GM18868 (cell line): ENCODE measurements at regions not wholly inside any gene's neighbourhood (a gene's known extent, or its start where the extent isn't known, plus 50 kb on each side); places are given as distances from the start of the nearest gene placed in this dataset.
"Not testable (repeated sequence)": the region's sequence is repeated elsewhere in the genome, so short reads cannot be mapped to it uniquely, and the experiment has no call there.

ENCODE experiments used
- ATAC-seq: cut with Tn5 transposase; IDR thresholded peaks from one replicate; pipeline ENCODE4 v1.9.1; 2021; ENCODE audit warnings: mild to moderate bottlenecking, moderate library complexity; ENCODE audit not compliant: unreplicated experiment

DNA sequence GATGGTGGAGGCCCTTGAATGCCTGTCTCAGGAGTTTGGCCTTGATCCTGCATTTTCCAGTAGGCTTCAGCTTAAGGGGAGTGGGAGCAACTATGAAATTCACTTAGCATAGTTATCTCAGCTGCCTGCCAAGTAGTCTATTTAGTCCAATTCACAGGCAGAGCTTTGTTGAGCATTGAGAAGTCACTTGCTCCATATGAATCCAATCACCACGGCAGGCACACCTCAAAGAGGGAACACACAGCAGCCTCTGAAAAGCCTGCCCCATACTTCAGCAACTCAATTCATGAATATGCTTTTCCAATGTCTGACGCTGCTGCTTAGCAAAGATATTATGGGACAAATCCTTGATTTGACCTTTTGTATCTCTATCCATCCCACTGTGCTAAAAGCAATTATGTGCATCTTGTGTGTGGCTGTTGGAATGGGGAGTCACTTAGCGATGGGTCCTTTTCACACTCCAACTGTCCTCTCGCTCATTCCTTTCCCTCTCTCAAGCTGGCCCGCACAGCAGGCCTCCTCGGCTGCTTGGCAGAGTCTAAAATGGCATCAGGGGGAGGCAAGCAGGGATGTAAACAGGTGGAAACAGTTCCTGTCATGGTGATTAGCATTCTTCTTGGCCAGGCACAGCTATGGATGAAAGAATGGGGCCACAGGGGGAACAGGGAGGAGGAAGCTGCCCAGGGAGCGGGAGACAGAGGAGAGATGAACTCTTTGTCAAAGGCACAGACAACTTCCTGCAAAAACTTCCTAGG is 56.0 kb upstream of the LRPPRC start:
- no peak for ATAC-seq

- no peak for ATAC-seq
Observed at GRCh38 chr2:44052584-44052983, 56.8 kb upstream of the LRPPRC start.

DNA sequence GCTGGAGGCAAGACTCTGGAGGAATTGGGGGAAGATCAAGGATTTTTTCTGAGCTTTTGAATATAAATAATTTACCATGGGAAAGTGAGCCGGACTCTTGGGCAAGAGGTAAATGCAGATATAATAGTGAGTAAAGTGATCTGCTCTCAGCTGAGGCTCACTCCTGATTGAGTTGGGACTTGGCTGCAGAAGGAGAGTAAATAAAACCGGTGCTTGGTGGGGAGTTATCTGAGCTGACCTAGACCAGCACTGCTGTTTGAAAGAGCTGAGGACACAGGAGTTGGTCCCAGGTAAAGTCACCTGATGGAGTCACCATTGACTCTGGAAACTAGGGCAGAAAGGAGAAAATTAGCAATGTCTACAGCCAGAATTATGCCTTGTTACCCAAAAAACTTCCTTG is 57.3 kb upstream of the LRPPRC start:
- no peak for ATAC-seq

DNA sequence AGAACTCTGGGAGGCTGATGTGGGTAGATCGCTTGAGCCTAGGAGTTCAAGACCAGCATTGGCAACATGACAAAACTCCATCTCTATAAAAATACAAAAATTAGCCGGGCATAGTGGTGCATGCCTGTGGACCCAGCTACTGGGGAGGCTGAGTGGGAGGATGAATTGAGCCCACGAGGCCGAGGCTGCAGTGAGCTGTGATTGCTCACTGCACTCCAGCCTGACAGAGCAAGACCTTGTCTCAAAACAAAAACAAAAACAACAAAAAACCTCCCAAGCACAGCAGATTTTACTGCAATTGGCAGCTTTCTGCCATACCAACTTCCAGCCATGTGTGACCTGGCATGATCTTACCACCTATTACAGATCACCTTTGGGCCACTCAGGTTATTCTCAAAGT is 57.7 kb upstream of the LRPPRC start:
- no peak for ATAC-seq

DNA sequence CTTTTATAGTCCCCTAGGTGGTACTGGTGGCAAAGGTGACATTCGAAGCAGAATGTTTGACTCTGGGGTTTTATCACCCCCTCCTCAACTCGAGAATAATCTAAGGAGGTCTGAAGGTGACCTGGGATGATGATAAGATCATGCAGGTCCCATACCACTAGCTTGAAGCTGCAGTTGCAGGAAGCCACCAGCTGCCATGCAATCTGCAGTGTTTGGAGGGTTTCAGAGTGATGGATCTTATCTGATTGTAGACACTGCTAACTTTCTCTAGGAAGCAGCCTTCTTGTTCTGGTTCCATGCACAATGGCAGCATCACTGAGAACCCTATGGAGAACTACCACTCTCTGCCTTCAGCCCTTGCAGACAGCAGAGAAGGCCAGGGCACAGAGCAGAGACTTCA is 59.4 kb upstream of the LRPPRC start:
- ATAC-seq = no peak

DNA sequence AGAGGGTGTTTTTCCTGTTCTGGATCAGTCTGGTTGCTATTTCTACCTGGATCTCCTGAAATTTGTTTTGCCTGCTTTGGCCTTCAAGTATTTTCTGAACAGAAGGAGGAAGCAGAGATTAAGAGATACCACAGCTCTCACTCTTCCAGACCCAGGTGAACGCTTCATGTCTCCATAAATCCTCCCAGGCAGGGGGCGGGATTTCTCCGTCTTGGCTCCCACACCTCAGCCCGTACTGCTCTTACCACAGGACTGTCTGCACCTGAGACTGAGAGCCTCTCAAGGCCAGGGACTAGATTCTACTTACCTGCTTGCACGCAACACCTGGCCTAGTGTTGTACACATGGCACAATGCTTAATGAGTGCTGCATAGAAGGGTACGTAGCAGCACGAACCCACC is 59.9 kb upstream of the LRPPRC start:
- ATAC-seq = no peak

- no peak for ATAC-seq
Observed at GRCh38 chr2:44056947-44057346, 61.2 kb upstream of the LRPPRC start.

GRCh38 chr2:44060286-44060685 is 64.5 kb upstream of the LRPPRC start:
- not testable (repeated sequence) for ATAC-seq

- no peak for ATAC-seq
Observed at GRCh38 chr2:44060990-44061389, 65.2 kb upstream of the LRPPRC start.

DNA sequence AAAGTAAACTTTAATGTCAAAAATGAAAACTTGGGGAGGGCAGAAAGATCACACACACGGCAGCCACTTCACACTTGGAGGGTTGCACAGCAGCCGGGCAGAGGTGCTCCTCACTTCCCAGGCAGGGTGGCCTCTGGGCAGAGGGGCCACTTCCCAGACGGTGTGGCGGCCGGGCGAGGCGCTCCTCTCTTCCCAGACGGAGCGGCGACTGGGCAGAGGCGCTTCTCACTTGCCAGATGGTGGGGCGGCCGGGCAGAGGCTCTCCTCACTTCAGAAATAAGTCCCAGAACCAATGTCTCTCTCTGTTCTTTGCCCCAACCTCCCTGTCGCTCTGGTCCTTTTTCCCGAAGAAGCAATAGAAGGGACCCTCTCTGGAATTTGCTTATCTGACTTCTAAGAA is 65.7 kb upstream of the LRPPRC start:
- ATAC-seq = no peak

GRCh38 chr2:44061876-44062275 is 66.1 kb upstream of the LRPPRC start:
- ATAC-seq = no peak

- no peak for ATAC-seq
Observed at GRCh38 chr2:44063033-44063432, 67.2 kb upstream of the LRPPRC start.

GRCh38 chr2:44064281-44064680 is 68.5 kb upstream of the LRPPRC start:
- ATAC-seq = not testable (repeated sequence)

GRCh38 chr2:44067012-44067790 is 71.4 kb upstream of the LRPPRC start:
- ATAC-seq = not testable (repeated sequence)

- ATAC-seq = not testable (repeated sequence)
Observed at GRCh38 chr2:44067791-44068181, 72.0 kb upstream of the LRPPRC start.

- peak; percentile 59 for ATAC-seq
Observed at GRCh38 chr2:44071454-44072046, 75.8 kb upstream of the LRPPRC start.

DNA sequence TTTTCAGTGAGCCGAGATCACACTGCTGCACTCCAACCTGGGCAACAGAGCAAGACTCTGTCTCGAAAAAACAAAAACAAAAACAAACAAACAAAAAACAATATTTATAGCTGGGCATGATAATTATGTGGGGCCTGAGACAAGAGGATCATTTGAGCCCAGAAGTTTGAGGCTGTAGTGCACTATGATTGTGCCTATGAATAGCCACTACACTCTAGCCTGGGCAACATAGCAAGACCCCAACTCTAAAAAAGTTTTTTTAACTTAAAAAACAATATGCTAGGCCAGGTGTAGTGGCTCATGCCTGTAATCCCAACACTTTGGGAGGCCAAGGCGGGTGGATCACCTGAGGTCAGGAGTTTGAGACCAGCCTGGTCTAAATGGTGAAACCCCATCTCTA is 77.9 kb upstream of the LRPPRC start:
- not testable (repeated sequence) for ATAC-seq

GRCh38 chr2:44074795-44075194 is 79.0 kb upstream of the LRPPRC start:
- not testable (repeated sequence) for ATAC-seq

DNA sequence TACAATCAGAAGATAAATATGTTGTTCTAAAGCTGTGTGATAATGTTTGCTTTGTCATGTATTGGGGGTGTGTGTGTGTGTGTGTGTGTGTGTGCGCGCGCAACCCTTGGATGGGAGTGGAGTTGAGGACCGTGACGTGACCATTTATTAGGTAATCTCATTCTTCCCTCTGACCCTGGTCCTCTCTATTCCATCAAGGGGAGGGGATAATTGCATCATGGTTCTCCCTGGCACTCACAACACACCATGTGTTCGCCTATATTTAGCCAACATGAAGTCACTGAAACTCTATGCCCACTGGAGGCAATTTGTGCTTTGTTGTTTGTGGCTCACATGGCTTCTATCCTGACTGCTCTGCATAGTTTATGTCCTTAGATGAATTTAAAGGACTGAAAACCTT is 79.8 kb upstream of the LRPPRC start:
- ATAC-seq = no peak

- ATAC-seq = no peak
Observed at GRCh38 chr2:44077942-44078511, 82.2 kb upstream of the LRPPRC start.

- no peak for ATAC-seq
Observed at GRCh38 chr2:44079686-44080085, 83.9 kb upstream of the LRPPRC start.

DNA sequence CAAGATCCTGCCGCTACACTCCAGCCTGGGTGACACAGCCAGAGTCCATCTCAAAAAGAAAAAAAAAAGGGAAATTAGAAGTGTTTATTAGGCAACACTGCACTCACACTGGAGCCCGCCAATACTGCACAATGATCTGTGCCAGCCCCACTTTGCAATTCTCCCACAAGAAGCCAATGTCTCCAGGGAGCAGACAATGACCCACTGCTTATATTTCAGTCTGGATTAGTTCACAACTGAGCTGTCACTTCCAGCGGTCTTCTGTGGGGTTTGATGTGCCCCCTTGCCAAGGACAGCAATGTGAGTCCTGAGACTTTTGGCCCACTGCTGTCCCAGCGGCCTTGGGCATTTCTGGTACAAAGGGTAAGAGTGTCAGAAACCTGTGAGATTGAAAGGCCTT is 85.6 kb upstream of the PPM1B start:
- ATAC-seq = no peak
